GM23338 (cell line): ENCODE measurements at regions not wholly inside any gene's neighbourhood (a gene's known extent, or its start where the extent isn't known, plus 50 kb on each side); places are given as distances from the start of the nearest gene placed in this dataset.

Source experiments
- ATAC-seq: fragments of 200-7000 bp; cut with Tn5 transposase; 3 replicates; pipeline ENCODE4 v1.9.1; 2020
- DNase-seq: peaks from one replicate; pipeline ENCODE4 v3.0.0-alpha.2; 2015; ENCODE audit warnings: low spot score
- H2AFZ ChIP-seq: fragments of 200-600 bp; sonication (generic); 2 replicates; pipeline ENCODE4 v1.8.0; 2016; ENCODE audit warnings: antibody characterized with exemption, mild to moderate bottlenecking, moderate library complexity
- H3F3A ChIP-seq: fragments of 200-600 bp; sonication (generic); replicated peaks from 2 replicates; pipeline ENCODE4 v1.8.0; 2017; ENCODE audit warnings: antibody characterized with exemption, mixed run types, low read depth
- H3K27ac ChIP-seq: fragments of 200-600 bp; sonication (generic); 2 replicates; pipeline ENCODE4 v1.6.1; 2016; ENCODE audit warnings: low read depth
- H3K27me3 ChIP-seq: fragments of 200-600 bp; sonication (generic); 2 replicates; pipeline ENCODE4 v1.8.0; 2016; ENCODE audit warnings: mild to moderate bottlenecking, mixed run types, moderate library complexity; ENCODE audit not compliant: insufficient read depth
- H3K36me3 ChIP-seq: fragments of 200-600 bp; sonication (generic); 2 replicates; pipeline ENCODE4 v1.8.0; 2016; ENCODE audit warnings: mild to moderate bottlenecking; ENCODE audit not compliant: insufficient read depth
- H3K4me1 ChIP-seq: fragments of 200-600 bp; sonication (generic); 2 replicates; pipeline ENCODE4 v1.8.0; 2016; ENCODE audit warnings: mild to moderate bottlenecking, moderate library complexity; ENCODE audit not compliant: insufficient read depth
- H3K4me2 ChIP-seq: fragments of 200-600 bp; sonication (generic); 2 replicates; pipeline ENCODE4 v1.7.1; 2017; ENCODE audit warnings: mixed run types
- H3K4me3 ChIP-seq: fragments of 200-600 bp; sonication (generic); 2 replicates; pipeline ENCODE4 v1.6.1; 2016; ENCODE audit warnings: mixed run types
- H3K79me2 ChIP-seq: fragments of 200-600 bp; sonication (generic); replicated peaks from 2 replicates; pipeline ENCODE4 v1.8.0; 2017; ENCODE audit warnings: mild to moderate bottlenecking; ENCODE audit not compliant: insufficient read depth
- H3K9me2 ChIP-seq: fragments of 200-600 bp; sonication (generic); 2 replicates; pipeline ENCODE4 v1.8.0; 2017; ENCODE audit not compliant: insufficient read depth
- H4K20me1 ChIP-seq: fragments of 200-600 bp; sonication (generic); replicated peaks from 2 replicates; pipeline ENCODE4 v1.8.0; 2017; ENCODE audit warnings: mild to moderate bottlenecking; ENCODE audit not compliant: insufficient read depth
- H3K27ac Mint-ChIP-seq: 2 replicates; pipeline ENCODE4 v1.8.0; 2020; ENCODE audit warnings: inconsistent platforms, mild to moderate bottlenecking, moderate library complexity, mixed read lengths
- H3K27me3 Mint-ChIP-seq: 3 replicates; pipeline ENCODE4 v1.8.0; 2022; ENCODE audit warnings: low read depth, mild to moderate bottlenecking, moderate library complexity, mixed read lengths, inconsistent platforms; ENCODE audit not compliant: insufficient read depth, poor library complexity
- H3K36me3 Mint-ChIP-seq: 3 replicates; pipeline ENCODE4 v1.8.0; 2021; ENCODE audit warnings: low read depth, mild to moderate bottlenecking, inconsistent platforms, moderate library complexity, mixed read lengths
- H3K4me1 Mint-ChIP-seq: 3 replicates; pipeline ENCODE4 v1.8.0; 2020; ENCODE audit warnings: mild to moderate bottlenecking, inconsistent platforms, mixed read lengths
- H3K4me3 Mint-ChIP-seq: 3 replicates; pipeline ENCODE4 v1.8.0; 2021; ENCODE audit warnings: moderate library complexity, mild to moderate bottlenecking, inconsistent platforms, mixed read lengths
- H3K9me3 Mint-ChIP-seq: 3 replicates; pipeline ENCODE4 v1.8.0; 2020; ENCODE audit warnings: moderate library complexity, mild to moderate bottlenecking, inconsistent platforms, mixed read lengths
- EZH2 ChIP-seq: fragments of 200-600 bp; sonication (generic); IDR thresholded peaks from one replicate; pipeline ENCODE4 v1.8.0; 2017; ENCODE audit warnings: antibody characterized with exemption, mild to moderate bottlenecking, low read depth; ENCODE audit not compliant: unreplicated experiment
- NANOG ChIP-seq: IDR thresholded peaks from 2 replicates; pipeline ENCODE4 v1.6.1; 2016; ENCODE audit warnings: antibody characterized with exemption, borderline replicate concordance
- POLR2AphosphoS5 ChIP-seq: IDR thresholded peaks from 2 replicates; pipeline ENCODE4 v1.6.1; 2016; ENCODE audit warnings: antibody characterized with exemption, low read depth
- ZNF331 ChIP-seq: fragments of 250-450 bp; sonication (Bioruptor Pico); IDR thresholded peaks from 2 replicates; pipeline ENCODE4 v1.5.0; 2020; ENCODE audit warnings: low read depth, mild to moderate bottlenecking, moderate library complexity
- TF ChIP-seq, protein P1 (sequence below): IDR thresholded peaks from 2 replicates; pipeline ENCODE4 v1.6.1; 2016; ENCODE audit warnings: antibody characterized with exemption
- TF ChIP-seq, protein P2 (sequence below): fragments of 250-450 bp; sonication (Bioruptor Pico); IDR thresholded peaks from 2 replicates; pipeline ENCODE4 v1.5.0; 2020; ENCODE audit warnings: mild to moderate bottlenecking, moderate library complexity
- TF ChIP-seq, protein P3 (sequence below): IDR thresholded peaks from one replicate; pipeline ENCODE4 v1.6.1; 2018; ENCODE audit warnings: antibody characterized with exemption; ENCODE audit not compliant: unreplicated experiment
- TF ChIP-seq, protein P4 (sequence below), 2 experiments: fragments of 200-600 bp in 1 of 2; sonication (generic) in 1 of 2; conservative IDR thresholded peaks; 2 replicates each; pipeline versions ENCODE4 v1.5.1 to v1.6.1; 2016 to 2017; ENCODE audit warnings: antibody characterized with exemption in 2 of 2, low read depth in 2 of 2, mild to moderate bottlenecking in 2 of 2, moderate library complexity in 1 of 2

DNA sequence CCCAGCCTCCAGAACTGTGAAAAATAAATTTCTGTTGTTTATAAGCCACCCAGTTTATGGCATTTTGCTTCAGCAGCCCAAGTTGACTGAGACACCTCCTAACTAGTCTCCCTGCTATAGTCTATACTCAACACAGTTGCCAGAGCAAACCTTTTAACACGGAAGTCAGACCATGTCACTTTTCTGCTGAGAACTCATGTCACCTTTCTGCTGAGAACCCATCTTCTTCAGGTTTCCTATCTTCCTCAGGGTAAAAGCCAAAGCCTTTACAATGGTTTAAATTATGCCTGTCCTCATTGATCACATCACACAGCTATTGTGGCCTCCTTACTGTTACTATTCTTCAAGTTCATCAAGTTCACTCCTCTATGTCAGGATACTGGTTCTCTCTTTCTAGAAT is 74.3 kb upstream of the SOX6 start:
- Histone ChIP-seq H4K20me1 (no peaks in the 10 kb centered on the region), H2AFZ (no peak overlapping the region), H3F3A (no peaks in the 10 kb centered on the region), H3K4me1 (no peaks in the 10 kb centered on the region), H3K4me3 (no peak overlapping the region), H3K9me2 (no peaks in the 10 kb centered on the region), H3K27me3 (no peaks in the 10 kb centered on the region), H3K27ac (no peak overlapping the region), H3K79me2 (no peaks in the 10 kb centered on the region), H3K4me2 (no peak overlapping the region), H3K36me3 (no peaks in the 10 kb centered on the region)
- peaks cover 3% of the 10 kb centered on the region; the same call in 2 of the 3 replicates for H3K9me3 Mint-ChIP-seq
- ATAC-seq (no peak), DNase-seq (no peak)
- H3K36me3 Mint-ChIP-seq: peaks cover 2% of the 10 kb centered on the region; the same call in 1 of the 3 replicates
- TF ChIP-seq NANOG: no peak
- TF ChIP-seq, protein P1, sequence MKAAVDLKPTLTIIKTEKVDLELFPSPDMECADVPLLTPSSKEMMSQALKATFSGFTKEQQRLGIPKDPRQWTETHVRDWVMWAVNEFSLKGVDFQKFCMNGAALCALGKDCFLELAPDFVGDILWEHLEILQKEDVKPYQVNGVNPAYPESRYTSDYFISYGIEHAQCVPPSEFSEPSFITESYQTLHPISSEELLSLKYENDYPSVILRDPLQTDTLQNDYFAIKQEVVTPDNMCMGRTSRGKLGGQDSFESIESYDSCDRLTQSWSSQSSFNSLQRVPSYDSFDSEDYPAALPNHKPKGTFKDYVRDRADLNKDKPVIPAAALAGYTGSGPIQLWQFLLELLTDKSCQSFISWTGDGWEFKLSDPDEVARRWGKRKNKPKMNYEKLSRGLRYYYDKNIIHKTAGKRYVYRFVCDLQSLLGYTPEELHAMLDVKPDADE: no peak
- TF ChIP-seq, protein P2, sequence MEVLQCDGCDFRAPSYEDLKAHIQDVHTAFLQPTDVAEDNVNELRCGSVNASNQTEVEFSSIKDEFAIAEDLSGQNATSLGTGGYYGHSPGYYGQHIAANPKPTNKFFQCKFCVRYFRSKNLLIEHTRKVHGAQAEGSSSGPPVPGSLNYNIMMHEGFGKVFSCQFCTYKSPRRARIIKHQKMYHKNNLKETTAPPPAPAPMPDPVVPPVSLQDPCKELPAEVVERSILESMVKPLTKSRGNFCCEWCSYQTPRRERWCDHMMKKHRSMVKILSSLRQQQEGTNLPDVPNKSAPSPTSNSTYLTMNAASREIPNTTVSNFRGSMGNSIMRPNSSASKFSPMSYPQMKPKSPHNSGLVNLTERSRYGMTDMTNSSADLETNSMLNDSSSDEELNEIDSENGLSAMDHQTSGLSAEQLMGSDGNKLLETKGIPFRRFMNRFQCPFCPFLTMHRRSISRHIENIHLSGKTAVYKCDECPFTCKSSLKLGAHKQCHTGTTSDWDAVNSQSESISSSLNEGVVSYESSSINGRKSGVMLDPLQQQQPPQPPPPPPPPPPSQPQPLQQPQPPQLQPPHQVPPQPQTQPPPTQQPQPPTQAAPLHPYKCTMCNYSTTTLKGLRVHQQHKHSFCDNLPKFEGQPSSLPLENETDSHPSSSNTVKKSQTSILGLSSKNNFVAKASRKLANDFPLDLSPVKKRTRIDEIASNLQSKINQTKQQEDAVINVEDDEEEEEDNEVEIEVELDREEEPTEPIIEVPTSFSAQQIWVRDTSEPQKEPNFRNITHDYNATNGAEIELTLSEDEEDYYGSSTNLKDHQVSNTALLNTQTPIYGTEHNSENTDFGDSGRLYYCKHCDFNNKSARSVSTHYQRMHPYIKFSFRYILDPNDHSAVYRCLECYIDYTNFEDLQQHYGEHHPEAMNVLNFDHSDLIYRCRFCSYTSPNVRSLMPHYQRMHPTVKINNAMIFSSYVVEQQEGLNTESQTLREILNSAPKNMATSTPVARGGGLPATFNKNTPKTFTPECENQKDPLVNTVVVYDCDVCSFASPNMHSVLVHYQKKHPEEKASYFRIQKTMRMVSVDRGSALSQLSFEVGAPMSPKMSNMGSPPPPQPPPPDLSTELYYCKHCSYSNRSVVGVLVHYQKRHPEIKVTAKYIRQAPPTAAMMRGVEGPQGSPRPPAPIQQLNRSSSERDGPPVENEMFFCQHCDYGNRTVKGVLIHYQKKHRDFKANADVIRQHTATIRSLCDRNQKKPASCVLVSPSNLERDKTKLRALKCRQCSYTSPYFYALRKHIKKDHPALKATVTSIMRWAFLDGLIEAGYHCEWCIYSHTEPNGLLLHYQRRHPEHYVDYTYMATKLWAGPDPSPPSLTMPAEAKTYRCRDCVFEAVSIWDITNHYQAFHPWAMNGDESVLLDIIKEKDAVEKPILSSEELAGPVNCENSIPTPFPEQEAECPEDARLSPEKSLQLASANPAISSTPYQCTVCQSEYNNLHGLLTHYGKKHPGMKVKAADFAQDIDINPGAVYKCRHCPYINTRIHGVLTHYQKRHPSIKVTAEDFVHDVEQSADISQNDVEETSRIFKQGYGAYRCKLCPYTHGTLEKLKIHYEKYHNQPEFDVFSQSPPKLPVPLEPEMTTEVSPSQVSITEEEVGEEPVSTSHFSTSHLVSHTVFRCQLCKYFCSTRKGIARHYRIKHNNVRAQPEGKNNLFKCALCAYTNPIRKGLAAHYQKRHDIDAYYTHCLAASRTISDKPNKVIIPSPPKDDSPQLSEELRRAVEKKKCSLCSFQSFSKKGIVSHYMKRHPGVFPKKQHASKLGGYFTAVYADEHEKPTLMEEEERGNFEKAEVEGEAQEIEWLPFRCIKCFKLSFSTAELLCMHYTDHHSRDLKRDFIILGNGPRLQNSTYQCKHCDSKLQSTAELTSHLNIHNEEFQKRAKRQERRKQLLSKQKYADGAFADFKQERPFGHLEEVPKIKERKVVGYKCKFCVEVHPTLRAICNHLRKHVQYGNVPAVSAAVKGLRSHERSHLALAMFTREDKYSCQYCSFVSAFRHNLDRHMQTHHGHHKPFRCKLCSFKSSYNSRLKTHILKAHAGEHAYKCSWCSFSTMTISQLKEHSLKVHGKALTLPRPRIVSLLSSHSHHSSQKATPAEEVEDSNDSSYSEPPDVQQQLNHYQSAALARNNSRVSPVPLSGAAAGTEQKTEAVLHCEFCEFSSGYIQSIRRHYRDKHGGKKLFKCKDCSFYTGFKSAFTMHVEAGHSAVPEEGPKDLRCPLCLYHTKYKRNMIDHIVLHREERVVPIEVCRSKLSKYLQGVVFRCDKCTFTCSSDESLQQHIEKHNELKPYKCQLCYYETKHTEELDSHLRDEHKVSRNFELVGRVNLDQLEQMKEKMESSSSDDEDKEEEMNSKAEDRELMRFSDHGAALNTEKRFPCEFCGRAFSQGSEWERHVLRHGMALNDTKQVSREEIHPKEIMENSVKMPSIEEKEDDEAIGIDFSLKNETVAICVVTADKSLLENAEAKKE: no peak
- TF ChIP-seq, protein P3, sequence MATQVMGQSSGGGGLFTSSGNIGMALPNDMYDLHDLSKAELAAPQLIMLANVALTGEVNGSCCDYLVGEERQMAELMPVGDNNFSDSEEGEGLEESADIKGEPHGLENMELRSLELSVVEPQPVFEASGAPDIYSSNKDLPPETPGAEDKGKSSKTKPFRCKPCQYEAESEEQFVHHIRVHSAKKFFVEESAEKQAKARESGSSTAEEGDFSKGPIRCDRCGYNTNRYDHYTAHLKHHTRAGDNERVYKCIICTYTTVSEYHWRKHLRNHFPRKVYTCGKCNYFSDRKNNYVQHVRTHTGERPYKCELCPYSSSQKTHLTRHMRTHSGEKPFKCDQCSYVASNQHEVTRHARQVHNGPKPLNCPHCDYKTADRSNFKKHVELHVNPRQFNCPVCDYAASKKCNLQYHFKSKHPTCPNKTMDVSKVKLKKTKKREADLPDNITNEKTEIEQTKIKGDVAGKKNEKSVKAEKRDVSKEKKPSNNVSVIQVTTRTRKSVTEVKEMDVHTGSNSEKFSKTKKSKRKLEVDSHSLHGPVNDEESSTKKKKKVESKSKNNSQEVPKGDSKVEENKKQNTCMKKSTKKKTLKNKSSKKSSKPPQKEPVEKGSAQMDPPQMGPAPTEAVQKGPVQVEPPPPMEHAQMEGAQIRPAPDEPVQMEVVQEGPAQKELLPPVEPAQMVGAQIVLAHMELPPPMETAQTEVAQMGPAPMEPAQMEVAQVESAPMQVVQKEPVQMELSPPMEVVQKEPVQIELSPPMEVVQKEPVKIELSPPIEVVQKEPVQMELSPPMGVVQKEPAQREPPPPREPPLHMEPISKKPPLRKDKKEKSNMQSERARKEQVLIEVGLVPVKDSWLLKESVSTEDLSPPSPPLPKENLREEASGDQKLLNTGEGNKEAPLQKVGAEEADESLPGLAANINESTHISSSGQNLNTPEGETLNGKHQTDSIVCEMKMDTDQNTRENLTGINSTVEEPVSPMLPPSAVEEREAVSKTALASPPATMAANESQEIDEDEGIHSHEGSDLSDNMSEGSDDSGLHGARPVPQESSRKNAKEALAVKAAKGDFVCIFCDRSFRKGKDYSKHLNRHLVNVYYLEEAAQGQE: no peak
- TF ChIP-seq EZH2: no peak
- TF ChIP-seq, protein P4, sequence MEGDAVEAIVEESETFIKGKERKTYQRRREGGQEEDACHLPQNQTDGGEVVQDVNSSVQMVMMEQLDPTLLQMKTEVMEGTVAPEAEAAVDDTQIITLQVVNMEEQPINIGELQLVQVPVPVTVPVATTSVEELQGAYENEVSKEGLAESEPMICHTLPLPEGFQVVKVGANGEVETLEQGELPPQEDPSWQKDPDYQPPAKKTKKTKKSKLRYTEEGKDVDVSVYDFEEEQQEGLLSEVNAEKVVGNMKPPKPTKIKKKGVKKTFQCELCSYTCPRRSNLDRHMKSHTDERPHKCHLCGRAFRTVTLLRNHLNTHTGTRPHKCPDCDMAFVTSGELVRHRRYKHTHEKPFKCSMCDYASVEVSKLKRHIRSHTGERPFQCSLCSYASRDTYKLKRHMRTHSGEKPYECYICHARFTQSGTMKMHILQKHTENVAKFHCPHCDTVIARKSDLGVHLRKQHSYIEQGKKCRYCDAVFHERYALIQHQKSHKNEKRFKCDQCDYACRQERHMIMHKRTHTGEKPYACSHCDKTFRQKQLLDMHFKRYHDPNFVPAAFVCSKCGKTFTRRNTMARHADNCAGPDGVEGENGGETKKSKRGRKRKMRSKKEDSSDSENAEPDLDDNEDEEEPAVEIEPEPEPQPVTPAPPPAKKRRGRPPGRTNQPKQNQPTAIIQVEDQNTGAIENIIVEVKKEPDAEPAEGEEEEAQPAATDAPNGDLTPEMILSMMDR (conservative IDR thresholded peaks at IDR 0.05; ENCODE audit: low read depth in 2 of 2): no peak
- no peak for TF ChIP-seq ZNF331
- TF ChIP-seq POLR2AphosphoS5: no peak
- no peaks in the 10 kb centered on the region for H3K27me3 Mint-ChIP-seq
- H3K27ac Mint-ChIP-seq: no peak overlapping the region
- H3K4me3 Mint-ChIP-seq: no peak overlapping the region
- H3K4me1 Mint-ChIP-seq: no peaks in the 10 kb centered on the region
